GM18951 (cell line): ENCODE measurements at regions not wholly inside any gene's neighbourhood (a gene's known extent, or its start where the extent isn't known, plus 50 kb on each side); places are given as distances from the start of the nearest gene placed in this dataset.

ENCODE experiments used
- POLR2A ChIP-seq: IDR thresholded peaks from 4 replicates; pipeline ENCODE4 v1.6.1; 2011; ENCODE audit warnings: mild to moderate bottlenecking; ENCODE audit not compliant: insufficient read length, insufficient read depth; ENCODE audit errors: extremely low read depth
- in situ Hi-C: fragments of 300-500 bp; cut with MboI; formaldehyde crosslinking; loops from one replicate; pipeline ENCODE4 v1.12.0; 2022; ENCODE audit warnings: low sequenced_read_pairs, mixed read lengths, inconsistent platforms; ENCODE audit not compliant: unreplicated experiment

GRCh38 chr3:59143447-59143846 lies 93.6 kb upstream of the CFAP20DC start:
- no peak for TF ChIP-seq POLR2A
- in situ Hi-C loops, result no loop called here

GRCh38 chr3:59142556-59142955 lies 92.7 kb upstream of the CFAP20DC start:
- in situ Hi-C loops, result no loop called here
- TF ChIP-seq POLR2A, result no peak

GRCh38 chr3:59138966-59139365 lies 89.1 kb upstream of the CFAP20DC start:
- TF ChIP-seq POLR2A, result no peak
- in situ Hi-C loops, result no loop called here

GRCh38 chr3:59137415-59137814 lies 87.6 kb upstream of the CFAP20DC start:
- TF ChIP-seq POLR2A, result no peak
- in situ Hi-C loops, result no loop called here

GRCh38 chr3:59136081-59136480 lies 86.3 kb upstream of the CFAP20DC start:
- TF ChIP-seq POLR2A, result no peak
- in situ Hi-C loops, result no loop called here

- TF ChIP-seq POLR2A, result no peak
- in situ Hi-C loops, result no loop called here
Measured at GRCh38 chr3:59135096-59135495, 85.3 kb upstream of the CFAP20DC start.

- no peak for TF ChIP-seq POLR2A
Measured at GRCh38 chr3:59133311-59133710, 83.5 kb upstream of the CFAP20DC start.

GRCh38 chr3:59131016-59131766 lies 81.4 kb upstream of the CFAP20DC start:
- in situ Hi-C loops, result no loop called here
- TF ChIP-seq POLR2A, result no peak

More at GRCh38 chr3:59133311-59133710, 83.5 kb upstream of the CFAP20DC start:
- in situ Hi-C loops, result no loop called here

- no peak for TF ChIP-seq POLR2A
- in situ Hi-C loops, result no loop called here
Measured at GRCh38 chr3:59128685-59129084, 78.9 kb upstream of the CFAP20DC start.

GRCh38 chr3:59127071-59127470 lies 77.2 kb upstream of the CFAP20DC start:
- TF ChIP-seq POLR2A, result no peak
- in situ Hi-C loops, result no loop called here

GRCh38 chr3:59126446-59126845 lies 76.6 kb upstream of the CFAP20DC start:
- no peak for TF ChIP-seq POLR2A
- in situ Hi-C loops, result no loop called here

- in situ Hi-C loops, result no loop called here
- TF ChIP-seq POLR2A, result no peak
Measured at GRCh38 chr3:59121346-59122144, 71.7 kb upstream of the CFAP20DC start.

GRCh38 chr3:59118928-59119327 lies 69.1 kb upstream of the CFAP20DC start:
- no peak for TF ChIP-seq POLR2A
- in situ Hi-C loops, result no loop called here

GRCh38 chr3:59117396-59117795 lies 67.6 kb upstream of the CFAP20DC start:
- in situ Hi-C loops, result no loop called here
- TF ChIP-seq POLR2A, result no peak
